Right cardiac atrium (tissue), 5 donors: ENCODE measurements at regions not wholly inside any gene's neighbourhood (a gene's known extent, or its start where the extent isn't known, plus 50 kb on each side); places are given as distances from the start of the nearest gene placed in this dataset.

ENCODE experiments used
- ATAC-seq, 2 donors: fragments of 200-7000 bp; cut with Tn5 transposase; one replicate each; pipeline versions ENCODE4 v1.8.0 to v1.9.1; 2020; ENCODE audit warnings: moderate library complexity in 2 of 2, mild to moderate bottlenecking in 1 of 2
- DNase-seq, 3 donors: peaks; one replicate each; pipeline ENCODE4 v3.0.0-alpha.2; 2020
- H3K27ac ChIP-seq: one replicate; pipeline ENCODE4 v1.5.1; 2013; ENCODE audit warnings: mild to moderate bottlenecking, low read length, control low read depth, moderate library complexity
- H3K27me3 ChIP-seq: one replicate; pipeline ENCODE4 v1.6.1; 2013; ENCODE audit not compliant: control insufficient read depth, insufficient read depth
- H3K4me1 ChIP-seq: one replicate; pipeline ENCODE4 v1.6.1; 2013; ENCODE audit warnings: low read length; ENCODE audit not compliant: control insufficient read depth, insufficient read depth
- H3K4me3 ChIP-seq: one replicate; pipeline ENCODE4 v1.5.1; 2013; ENCODE audit warnings: low read length, control low read depth
- H3K9me3 ChIP-seq: one replicate; pipeline ENCODE4 v1.6.1; 2013; ENCODE audit warnings: low read length; ENCODE audit not compliant: control insufficient read depth
- WGBS: extraction: QIAGEN DNeasy Blood & Tissue Kit; methylation state at CpG from one replicate; pipeline ENCODE4 v1.1.7; 2013; 5-methylcytosine and 5-hydroxymethylcytosine counted together
- intact Hi-C, 4 donors: fragments of 100-400 bp; cut with DNase I; formaldehyde crosslinking; loops; one replicate each; pipeline versions ENCODE4 v1.11.0 to v1.14.0; 2022 to 2023
- donor health status: healthy with polysubstance abuse.
- donor health status: DM: no; HTN: yes; CAD: no.
- donor health status: DM: no; HTN: no; CAD: no.
- donor health status: DM: no; HTN: yes; CAD: no; lungs with severe emphysema.
- donor health status: DM: yes; HTN: yes; CAD: no.

GRCh38 chr4:125539691-125540090 is 224.9 kb downstream of the FAT4 start:
- no peak for DNase-seq
- Histone ChIP-seq H3K27ac (no peak overlapping the region), H3K27me3 (no peaks in the 10 kb centered on the region), H3K4me3 (no peak overlapping the region), H3K9me3 (no peaks in the 10 kb centered on the region), H3K4me1 (no peaks in the 10 kb centered on the region)
- 85% methylated on average over 2 of the region's 2 CpGs for WGBS
- ATAC-seq, result no peak
- intact Hi-C loops, result no loop called here

- ATAC-seq, result no peak
- intact Hi-C loops, result no loop called here
Observed at GRCh38 chr4:125541836-125542385, 227.2 kb downstream of the FAT4 start.

GRCh38 chr4:125546272-125546671 is 231.5 kb downstream of the FAT4 start:
- no peak overlapping the region for H3K27ac ChIP-seq
- 95% methylated on average over 15 of the region's 15 CpGs for WGBS
- no peak for DNase-seq
- H3K4me3 ChIP-seq, result no peak overlapping the region
- peaks cover 2% of the 10 kb centered on the region for H3K9me3 ChIP-seq
- ATAC-seq, result no peak
- intact Hi-C loops, result no loop called here
- no peaks in the 10 kb centered on the region for H3K4me1 ChIP-seq
- no peaks in the 10 kb centered on the region for H3K27me3 ChIP-seq

More at GRCh38 chr4:125541836-125542385, 227.2 kb downstream of the FAT4 start:
- no peak for DNase-seq
- Histone ChIP-seq H3K4me3 (no peak overlapping the region), H3K27me3 (no peaks in the 10 kb centered on the region), H3K9me3 (peaks cover 2% of the 10 kb centered on the region), H3K4me1 (no peaks in the 10 kb centered on the region), H3K27ac (no peak overlapping the region)

- DNase-seq (no peak), ATAC-seq (no peak)
- Histone ChIP-seq H3K9me3 (peaks cover 2% of the 10 kb centered on the region), H3K4me3 (no peak overlapping the region), H3K4me1 (no peaks in the 10 kb centered on the region), H3K27me3 (no peaks in the 10 kb centered on the region), H3K27ac (no peak overlapping the region)
- WGBS, result 85% methylated on average over 4 of the region's 4 CpGs
- intact Hi-C loops, result no loop called here
Observed at GRCh38 chr4:125547836-125548235, 233.1 kb downstream of the FAT4 start.

- ATAC-seq (no peak), DNase-seq (no peak)
- peaks cover 2% of the 10 kb centered on the region for H3K9me3 ChIP-seq
- no peaks in the 10 kb centered on the region for H3K4me1 ChIP-seq
- intact Hi-C loops, result no loop called here
- no peaks in the 10 kb centered on the region for H3K27me3 ChIP-seq
- H3K4me3 ChIP-seq, result no peak overlapping the region
- WGBS, result 83% methylated on average over 5 of the region's 5 CpGs
- no peak overlapping the region for H3K27ac ChIP-seq
Observed at GRCh38 chr4:125550769-125551168, 236.0 kb downstream of the FAT4 start.

GRCh38 chr4:125551466-125551865 is 236.7 kb downstream of the FAT4 start:
- 94% methylated on average over 2 of the region's 2 CpGs for WGBS
- ATAC-seq (no peak), DNase-seq (no peak)
- Histone ChIP-seq H3K4me1 (no peaks in the 10 kb centered on the region), H3K27me3 (no peaks in the 10 kb centered on the region), H3K27ac (no peak overlapping the region), H3K4me3 (no peak overlapping the region), H3K9me3 (peaks cover 2% of the 10 kb centered on the region)
- intact Hi-C loops, result no loop called here

GRCh38 chr4:125551967-125552366 is 237.2 kb downstream of the FAT4 start:
- WGBS, result 94% methylated on average over 1 of the region's 1 CpG
- ATAC-seq (no peak), DNase-seq (no peak)
- Histone ChIP-seq H3K4me1 (no peaks in the 10 kb centered on the region), H3K27me3 (no peaks in the 10 kb centered on the region), H3K9me3 (no peaks in the 10 kb centered on the region), H3K4me3 (no peak overlapping the region), H3K27ac (no peak overlapping the region)
- intact Hi-C loops, result no loop called here

- H3K4me3 ChIP-seq, result no peak overlapping the region
- ATAC-seq (no peak), DNase-seq (no peak)
- H3K27ac ChIP-seq, result no peak overlapping the region
- no peaks in the 10 kb centered on the region for H3K27me3 ChIP-seq
- 90% methylated on average over 3 of the region's 3 CpGs for WGBS
- H3K9me3 ChIP-seq, result no peaks in the 10 kb centered on the region
- intact Hi-C loops, result no loop called here
- no peaks in the 10 kb centered on the region for H3K4me1 ChIP-seq
Observed at GRCh38 chr4:125572601-125573000, 257.8 kb downstream of the FAT4 start.

GRCh38 chr4:125573368-125573767 is 258.6 kb downstream of the FAT4 start:
- Histone ChIP-seq H3K4me3 (no peak overlapping the region), H3K27me3 (no peaks in the 10 kb centered on the region), H3K9me3 (no peaks in the 10 kb centered on the region), H3K4me1 (no peaks in the 10 kb centered on the region), H3K27ac (no peak overlapping the region)
- no peak for ATAC-seq
- intact Hi-C loops, result no loop called here
- no peak for DNase-seq
- 95% methylated on average over 3 of the region's 3 CpGs for WGBS

- Histone ChIP-seq H3K4me3 (no peak overlapping the region), H3K27ac (no peak overlapping the region), H3K9me3 (no peaks in the 10 kb centered on the region), H3K4me1 (no peaks in the 10 kb centered on the region), H3K27me3 (no peaks in the 10 kb centered on the region)
- ATAC-seq, result no peak
- WGBS, result 94% methylated on average over 1 of the region's 1 CpG
- no peak for DNase-seq
- intact Hi-C loops, result no loop called here
Observed at GRCh38 chr4:125573786-125574185, 259.0 kb downstream of the FAT4 start.

- 55% methylated on average over 1 of the region's 1 CpG for WGBS
- H3K27me3 ChIP-seq, result no peaks in the 10 kb centered on the region
- DNase-seq, result no peak
- H3K9me3 ChIP-seq, result no peaks in the 10 kb centered on the region
- no peak for ATAC-seq
- H3K27ac ChIP-seq, result no peak overlapping the region
- H3K4me1 ChIP-seq, result no peaks in the 10 kb centered on the region
- no peak overlapping the region for H3K4me3 ChIP-seq
- intact Hi-C loops, result no loop called here
Observed at GRCh38 chr4:125582302-125582701, 267.5 kb downstream of the FAT4 start.

GRCh38 chr4:125590158-125590557 is 275.4 kb downstream of the FAT4 start:
- Histone ChIP-seq H3K9me3 (no peaks in the 10 kb centered on the region), H3K4me3 (no peak overlapping the region), H3K27ac (no peak overlapping the region), H3K4me1 (no peaks in the 10 kb centered on the region), H3K27me3 (no peaks in the 10 kb centered on the region)
- intact Hi-C loops, result no loop called here
- ATAC-seq (no peak), DNase-seq (no peak)
- WGBS, result 94% methylated on average over 1 of the region's 1 CpG
